HTR-8/SVneo (cell line): ENCODE measurements at regions not wholly inside any gene's neighbourhood (a gene's known extent, or its start where the extent isn't known, plus 50 kb on each side); places are given as distances from the start of the nearest gene placed in this dataset.
A peak's percentile ranks its signal among the peaks of the same experiment; 100 is the strongest.

Source experiments
- DNase-seq: peaks from one replicate; pipeline ENCODE4 v3.0.0; 2011; ENCODE audit warnings: low spot score, mixed read lengths; ENCODE audit not compliant: insufficient read length
- FAIRE-seq: peaks from 2 replicates; lab custom pipeline; 2011; peaks lifted over from hg19 to GRCh38; lab: Jason Lieb, UNC

DNA sequence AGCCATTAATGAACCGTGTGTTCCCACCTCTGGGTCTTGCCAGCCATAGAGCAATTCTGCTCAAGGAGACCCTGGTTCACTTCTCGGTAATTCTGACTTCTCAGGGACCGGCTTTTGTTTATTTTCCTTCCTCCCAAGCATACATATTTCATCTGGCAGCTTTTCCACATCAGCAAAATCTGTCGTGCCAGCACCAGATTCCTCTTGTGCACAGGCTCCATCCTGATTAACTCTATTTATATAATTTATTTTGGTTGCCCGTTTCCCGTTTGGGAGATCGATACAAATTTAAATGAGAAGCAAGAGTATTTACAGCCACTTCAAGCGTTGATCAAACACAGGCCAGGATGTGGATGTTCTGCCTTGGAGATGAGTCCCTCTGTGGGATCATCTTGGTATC, 161.9 kb upstream of the XYLT1 start:
- FAIRE-seq: no peak
- DNase-seq: no peak

DNA sequence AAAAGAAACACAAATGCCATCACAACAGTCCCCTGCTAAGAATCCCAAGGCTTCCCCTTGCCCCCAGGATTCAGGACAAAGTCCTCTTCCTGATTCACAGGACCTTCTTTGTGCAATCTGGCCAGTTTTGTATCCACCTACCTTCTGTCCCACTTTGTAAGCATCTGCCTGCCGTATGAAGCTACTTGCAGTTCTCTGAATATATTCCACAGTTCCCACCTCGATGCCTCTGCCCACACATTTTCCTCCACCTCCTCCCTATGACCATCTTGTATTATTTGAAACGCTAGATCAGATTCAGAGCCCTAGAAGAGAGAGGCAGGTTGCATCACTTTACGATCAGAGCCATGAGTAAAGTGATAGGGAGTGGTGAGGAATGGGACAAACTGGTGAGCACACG, 159.2 kb upstream of the XYLT1 start:
- FAIRE-seq (no peak), DNase-seq (no peak)

GRCh38 chr16:17628983-17629382, 158.2 kb upstream of the XYLT1 start:
- no peak for DNase-seq
- no peak for FAIRE-seq

- DNase-seq (no peak), FAIRE-seq (no peak)
Measured at GRCh38 chr16:17622366-17622765, 151.6 kb upstream of the XYLT1 start.

- FAIRE-seq (no peak), DNase-seq (no peak)
Measured at GRCh38 chr16:17619261-17619660, 148.5 kb upstream of the XYLT1 start.

DNA sequence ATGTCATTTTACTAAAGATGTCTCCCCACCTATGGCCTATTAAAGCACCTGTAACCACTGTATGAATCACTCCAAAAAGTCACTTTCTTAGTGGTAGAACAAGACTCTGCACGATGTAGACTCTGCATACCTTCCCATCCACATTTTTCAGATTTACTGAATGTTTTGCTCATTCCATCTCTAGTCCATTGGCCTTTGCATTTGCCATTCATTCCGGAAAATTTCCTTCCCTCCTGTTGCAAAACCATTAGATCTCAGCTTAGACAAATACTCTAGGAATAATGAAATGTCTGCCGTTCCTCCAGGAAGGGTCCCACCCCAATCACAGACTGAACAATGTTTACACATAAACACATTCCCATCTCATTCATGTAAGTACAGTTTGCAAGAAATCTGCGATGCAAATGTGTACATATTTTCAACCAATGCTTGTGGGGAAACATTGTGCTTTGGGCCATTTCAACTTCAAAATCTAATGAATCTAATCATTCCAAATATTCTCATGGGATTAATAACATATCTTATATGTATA, 146.3 kb upstream of the XYLT1 start:
- no peak for FAIRE-seq
- DNase-seq: no peak

GRCh38 chr16:17612336-17612735, 141.6 kb upstream of the XYLT1 start:
- FAIRE-seq: no peak

DNA sequence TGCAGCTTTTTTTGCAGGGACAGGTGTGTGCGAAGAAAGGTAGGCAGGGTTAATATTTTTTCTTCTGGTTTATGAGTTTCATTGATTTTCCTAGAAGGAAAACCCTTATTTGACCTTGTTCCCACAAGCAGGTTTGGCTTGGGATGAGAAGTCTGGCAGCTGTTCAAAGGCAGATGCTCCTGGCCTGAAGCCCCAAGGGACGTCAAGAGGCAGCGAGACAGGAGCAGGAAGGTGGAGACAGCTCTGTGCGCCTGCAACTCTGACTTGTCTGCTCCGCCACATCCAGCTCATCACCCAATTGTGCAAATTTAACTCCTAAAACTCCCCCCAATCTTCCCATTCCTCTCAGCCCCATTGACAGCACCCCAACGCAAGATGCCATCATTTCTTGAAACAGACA, 136.8 kb upstream of the XYLT1 start:
- DNase-seq (no peak), FAIRE-seq (no peak)

More at GRCh38 chr16:17612336-17612735, 141.6 kb upstream of the XYLT1 start:
- no peak for DNase-seq

DNA sequence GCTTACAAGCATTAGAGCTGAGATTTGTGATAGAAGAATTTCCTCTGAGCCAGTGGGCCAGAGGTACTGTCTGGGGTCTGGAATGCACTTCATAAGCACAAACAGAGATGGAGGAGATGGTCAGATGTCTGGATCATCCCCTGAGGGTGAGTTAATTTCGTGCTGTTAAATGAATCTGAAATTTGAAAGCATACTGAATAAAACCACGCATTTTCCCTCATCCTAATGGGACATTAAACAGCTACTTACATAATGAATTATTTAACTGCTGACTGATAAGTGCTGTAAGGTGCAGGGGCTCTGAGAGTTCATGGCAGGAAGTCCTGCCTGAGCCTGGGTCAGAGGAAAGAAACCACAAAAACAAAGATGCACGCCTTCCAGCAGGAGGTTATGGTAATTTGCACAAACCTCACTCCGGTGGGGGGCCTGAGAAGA, 136.3 kb upstream of the XYLT1 start:
- FAIRE-seq (no peak), DNase-seq (no peak)

- DNase-seq (no peak), FAIRE-seq (no peak)
Measured at GRCh38 chr16:17606460-17606859, 135.7 kb upstream of the XYLT1 start.

DNA sequence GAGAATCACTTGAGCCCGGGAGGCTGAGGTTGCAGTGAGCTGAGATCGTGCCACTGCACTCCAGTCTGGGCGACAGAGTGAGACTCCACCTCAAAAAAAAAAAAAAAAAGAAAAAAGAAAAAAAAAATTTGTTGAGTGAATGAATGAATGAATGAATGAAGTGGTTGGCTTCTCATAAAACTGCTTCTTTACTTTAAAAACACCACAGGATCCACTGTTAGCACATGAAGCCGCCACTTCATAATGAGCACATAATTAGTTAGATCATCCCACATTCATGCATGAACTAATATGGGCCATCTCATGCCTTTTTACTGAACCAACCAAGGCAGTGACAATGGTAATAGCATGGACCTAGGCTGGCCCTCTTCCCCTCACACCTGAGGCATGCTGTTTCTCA, 135.0 kb upstream of the XYLT1 start:
- FAIRE-seq: no peak
- DNase-seq: no peak

- FAIRE-seq (no peak), DNase-seq (no peak)
Measured at GRCh38 chr16:17603626-17604025, 132.9 kb upstream of the XYLT1 start.

- FAIRE-seq: no peak
- no peak for DNase-seq
Measured at GRCh38 chr16:17602678-17603077, 131.9 kb upstream of the XYLT1 start.

- DNase-seq (no peak), FAIRE-seq (no peak)
Measured at GRCh38 chr16:17598968-17599367, 128.2 kb upstream of the XYLT1 start.

- DNase-seq: no peak
- FAIRE-seq: no peak
Measured at GRCh38 chr16:17591655-17592405, 121.1 kb upstream of the XYLT1 start.

- DNase-seq (no peak), FAIRE-seq (no peak)
Measured at GRCh38 chr16:17590711-17591654, 120.2 kb upstream of the XYLT1 start.

DNA sequence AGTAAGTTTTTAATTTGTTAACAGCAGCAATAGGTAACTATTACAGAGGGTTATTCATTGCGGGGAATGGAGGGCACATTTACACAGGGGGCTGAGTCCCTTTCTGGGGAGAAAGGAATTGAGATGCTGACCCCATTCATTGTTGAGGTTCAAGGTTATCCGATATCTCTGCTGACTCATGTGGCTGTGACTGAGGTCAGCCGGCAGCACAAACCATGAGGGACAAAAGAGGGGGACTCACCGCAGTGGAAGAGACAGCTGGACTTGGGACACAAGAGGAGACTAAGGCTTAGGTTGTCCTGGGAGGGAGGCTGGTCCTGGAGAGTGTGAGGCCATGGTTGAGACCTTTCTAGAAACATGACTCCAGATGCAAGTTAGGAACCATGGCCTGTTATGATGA, 119.1 kb upstream of the XYLT1 start:
- FAIRE-seq: no peak

GRCh38 chr16:17585449-17586074, 114.8 kb upstream of the XYLT1 start:
- DNase-seq (no peak), FAIRE-seq (no peak)

More for the DNA sequence above, 119.1 kb upstream of the XYLT1 start:
- DNase-seq: no peak

DNA sequence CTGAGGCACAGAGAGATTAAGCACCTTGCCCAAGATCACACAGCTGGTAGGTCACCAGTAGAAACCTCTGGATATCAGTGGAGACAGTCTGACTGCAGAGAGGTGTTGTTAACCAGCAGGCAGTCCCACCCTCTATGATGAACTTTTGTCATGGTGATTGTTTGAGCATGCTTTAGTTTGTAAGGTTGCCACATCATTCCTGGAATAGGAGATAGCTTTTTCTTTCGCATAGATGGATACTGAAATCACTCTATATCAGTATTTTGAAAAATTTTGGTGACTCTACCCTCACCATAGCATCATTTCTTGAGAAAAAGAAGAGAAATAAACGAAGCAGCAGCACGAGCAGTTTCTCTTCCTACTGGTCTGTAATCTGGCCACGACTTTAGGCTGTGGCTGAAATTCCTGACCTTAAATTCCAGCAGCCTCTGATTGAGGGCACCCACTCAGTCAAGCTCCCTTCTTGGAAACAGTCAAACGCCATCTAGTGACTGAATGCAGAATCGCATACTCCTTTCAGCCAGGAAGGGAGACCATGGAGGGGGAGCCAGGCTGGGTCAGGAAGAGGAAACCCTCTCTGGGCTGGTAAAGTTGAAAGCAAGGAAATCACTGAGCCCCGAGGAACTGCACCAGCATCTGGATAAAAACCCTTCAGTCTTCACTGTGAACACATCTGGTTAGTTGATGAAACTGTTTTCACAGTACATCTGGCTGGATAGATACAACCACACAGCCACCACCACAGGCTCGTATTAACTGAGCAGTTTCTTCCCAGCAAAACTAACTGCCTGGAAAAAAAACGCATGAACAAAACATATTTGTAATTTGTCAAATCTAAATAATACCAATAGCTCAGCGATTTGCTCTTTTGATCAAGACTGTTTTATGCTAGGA, 108.5 kb upstream of the XYLT1 start:
- FAIRE-seq (no peak), DNase-seq (peak; percentile 18)

DNA sequence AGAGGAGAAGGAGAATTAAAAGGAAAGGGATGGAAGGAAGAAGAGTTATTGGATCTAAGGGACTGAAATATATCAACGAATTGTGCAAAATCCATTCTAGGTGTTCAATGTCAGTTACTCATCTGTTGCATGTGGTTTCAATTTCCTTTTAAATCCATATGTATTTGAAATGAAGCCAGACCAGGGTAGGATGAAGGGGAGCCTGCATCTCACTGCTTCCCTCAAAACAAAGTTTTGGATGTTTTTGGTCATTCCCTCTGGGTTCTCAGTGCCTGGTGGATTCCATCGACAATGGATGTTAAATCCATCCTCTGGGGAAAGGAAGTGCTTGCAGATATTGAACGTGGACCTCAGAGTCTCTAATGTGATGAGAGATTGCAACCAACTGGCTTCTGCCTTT, 103.5 kb upstream of the XYLT1 start:
- no peak for DNase-seq
- no peak for FAIRE-seq
